ENCODE measurements at regions not wholly inside any gene's neighbourhood (a gene's known extent, or its start where the extent isn't known, plus 50 kb on each side); places are given as distances from the start of the nearest gene placed in this dataset.

DNA sequence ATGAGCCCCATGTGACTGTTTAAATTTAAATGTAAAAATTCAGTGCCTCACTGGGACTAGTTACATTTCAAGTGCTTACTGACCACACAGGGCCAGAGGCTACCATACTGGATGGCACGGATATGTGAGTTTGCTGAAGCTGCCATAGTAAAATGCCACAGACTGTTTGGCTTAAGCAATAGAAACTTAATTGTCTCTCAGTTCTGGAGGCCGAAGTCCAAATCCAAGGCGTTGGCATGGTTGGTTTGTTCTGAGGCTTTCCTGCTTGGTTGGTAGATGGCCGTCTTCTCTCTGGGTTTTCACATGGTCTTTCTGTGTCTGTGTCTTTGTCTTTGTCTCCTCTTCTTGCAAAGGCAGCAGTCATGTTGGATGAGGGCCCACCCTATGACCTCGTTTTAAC is 878.9 kb upstream of the RBFOX1 start:
- TF ChIP-seq, protein P1, sequence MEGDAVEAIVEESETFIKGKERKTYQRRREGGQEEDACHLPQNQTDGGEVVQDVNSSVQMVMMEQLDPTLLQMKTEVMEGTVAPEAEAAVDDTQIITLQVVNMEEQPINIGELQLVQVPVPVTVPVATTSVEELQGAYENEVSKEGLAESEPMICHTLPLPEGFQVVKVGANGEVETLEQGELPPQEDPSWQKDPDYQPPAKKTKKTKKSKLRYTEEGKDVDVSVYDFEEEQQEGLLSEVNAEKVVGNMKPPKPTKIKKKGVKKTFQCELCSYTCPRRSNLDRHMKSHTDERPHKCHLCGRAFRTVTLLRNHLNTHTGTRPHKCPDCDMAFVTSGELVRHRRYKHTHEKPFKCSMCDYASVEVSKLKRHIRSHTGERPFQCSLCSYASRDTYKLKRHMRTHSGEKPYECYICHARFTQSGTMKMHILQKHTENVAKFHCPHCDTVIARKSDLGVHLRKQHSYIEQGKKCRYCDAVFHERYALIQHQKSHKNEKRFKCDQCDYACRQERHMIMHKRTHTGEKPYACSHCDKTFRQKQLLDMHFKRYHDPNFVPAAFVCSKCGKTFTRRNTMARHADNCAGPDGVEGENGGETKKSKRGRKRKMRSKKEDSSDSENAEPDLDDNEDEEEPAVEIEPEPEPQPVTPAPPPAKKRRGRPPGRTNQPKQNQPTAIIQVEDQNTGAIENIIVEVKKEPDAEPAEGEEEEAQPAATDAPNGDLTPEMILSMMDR (IDR thresholded peaks at IDR 0.05), result no peak
- TF ChIP-seq POLR2A (IDR thresholded peaks at IDR 0.05), result no peak

All from uterus (tissue), 2 donors.